GM23338 (cell line): ENCODE measurements at regions not wholly inside any gene's neighbourhood (a gene's known extent, or its start where the extent isn't known, plus 50 kb on each side); places are given as distances from the start of the nearest gene placed in this dataset.

Source experiments
- ATAC-seq: fragments of 200-7000 bp; cut with Tn5 transposase; 3 replicates; pipeline ENCODE4 v1.9.1; 2020
- DNase-seq: peaks from one replicate; pipeline ENCODE4 v3.0.0-alpha.2; 2015; ENCODE audit warnings: low spot score
- H2AFZ ChIP-seq: fragments of 200-600 bp; sonication (generic); 2 replicates; pipeline ENCODE4 v1.8.0; 2016; ENCODE audit warnings: antibody characterized with exemption, mild to moderate bottlenecking, moderate library complexity
- H3F3A ChIP-seq: fragments of 200-600 bp; sonication (generic); replicated peaks from 2 replicates; pipeline ENCODE4 v1.8.0; 2017; ENCODE audit warnings: antibody characterized with exemption, mixed run types, low read depth
- H3K27ac ChIP-seq: fragments of 200-600 bp; sonication (generic); 2 replicates; pipeline ENCODE4 v1.6.1; 2016; ENCODE audit warnings: low read depth
- H3K27me3 ChIP-seq: fragments of 200-600 bp; sonication (generic); 2 replicates; pipeline ENCODE4 v1.8.0; 2016; ENCODE audit warnings: mild to moderate bottlenecking, mixed run types, moderate library complexity; ENCODE audit not compliant: insufficient read depth
- H3K36me3 ChIP-seq: fragments of 200-600 bp; sonication (generic); 2 replicates; pipeline ENCODE4 v1.8.0; 2016; ENCODE audit warnings: mild to moderate bottlenecking; ENCODE audit not compliant: insufficient read depth
- H3K4me1 ChIP-seq: fragments of 200-600 bp; sonication (generic); 2 replicates; pipeline ENCODE4 v1.8.0; 2016; ENCODE audit warnings: mild to moderate bottlenecking, moderate library complexity; ENCODE audit not compliant: insufficient read depth
- H3K4me2 ChIP-seq: fragments of 200-600 bp; sonication (generic); 2 replicates; pipeline ENCODE4 v1.7.1; 2017; ENCODE audit warnings: mixed run types
- H3K4me3 ChIP-seq: fragments of 200-600 bp; sonication (generic); 2 replicates; pipeline ENCODE4 v1.6.1; 2016; ENCODE audit warnings: mixed run types
- H3K79me2 ChIP-seq: fragments of 200-600 bp; sonication (generic); replicated peaks from 2 replicates; pipeline ENCODE4 v1.8.0; 2017; ENCODE audit warnings: mild to moderate bottlenecking; ENCODE audit not compliant: insufficient read depth
- H3K9me2 ChIP-seq: fragments of 200-600 bp; sonication (generic); 2 replicates; pipeline ENCODE4 v1.8.0; 2017; ENCODE audit not compliant: insufficient read depth
- H4K20me1 ChIP-seq: fragments of 200-600 bp; sonication (generic); replicated peaks from 2 replicates; pipeline ENCODE4 v1.8.0; 2017; ENCODE audit warnings: mild to moderate bottlenecking; ENCODE audit not compliant: insufficient read depth
- H3K27ac Mint-ChIP-seq: 2 replicates; pipeline ENCODE4 v1.8.0; 2020; ENCODE audit warnings: inconsistent platforms, mild to moderate bottlenecking, moderate library complexity, mixed read lengths
- H3K27me3 Mint-ChIP-seq: 3 replicates; pipeline ENCODE4 v1.8.0; 2022; ENCODE audit warnings: low read depth, mild to moderate bottlenecking, moderate library complexity, mixed read lengths, inconsistent platforms; ENCODE audit not compliant: insufficient read depth, poor library complexity
- H3K36me3 Mint-ChIP-seq: 3 replicates; pipeline ENCODE4 v1.8.0; 2021; ENCODE audit warnings: low read depth, mild to moderate bottlenecking, inconsistent platforms, moderate library complexity, mixed read lengths
- H3K4me1 Mint-ChIP-seq: 3 replicates; pipeline ENCODE4 v1.8.0; 2020; ENCODE audit warnings: mild to moderate bottlenecking, inconsistent platforms, mixed read lengths
- H3K4me3 Mint-ChIP-seq: 3 replicates; pipeline ENCODE4 v1.8.0; 2021; ENCODE audit warnings: moderate library complexity, mild to moderate bottlenecking, inconsistent platforms, mixed read lengths
- H3K9me3 Mint-ChIP-seq: 3 replicates; pipeline ENCODE4 v1.8.0; 2020; ENCODE audit warnings: moderate library complexity, mild to moderate bottlenecking, inconsistent platforms, mixed read lengths
- CREB1 ChIP-seq: fragments of 250-450 bp; sonication (Bioruptor Pico); IDR thresholded peaks from 2 replicates; pipeline ENCODE4 v1.5.0; 2020; ENCODE audit warnings: low read depth, mild to moderate bottlenecking, moderate library complexity
- CTCF ChIP-seq, 2 experiments: fragments of 200-600 bp in 1 of 2; sonication (generic) in 1 of 2; conservative IDR thresholded peaks; 2 replicates each; pipeline versions ENCODE4 v1.5.1 to v1.6.1; 2016 to 2017; ENCODE audit warnings: antibody characterized with exemption in 2 of 2, low read depth in 2 of 2, mild to moderate bottlenecking in 2 of 2, moderate library complexity in 1 of 2
- ETS1 ChIP-seq: IDR thresholded peaks from 2 replicates; pipeline ENCODE4 v1.6.1; 2016; ENCODE audit warnings: antibody characterized with exemption
- EZH2 ChIP-seq: fragments of 200-600 bp; sonication (generic); IDR thresholded peaks from one replicate; pipeline ENCODE4 v1.8.0; 2017; ENCODE audit warnings: antibody characterized with exemption, mild to moderate bottlenecking, low read depth; ENCODE audit not compliant: unreplicated experiment
- EZH2phosphoT487 ChIP-seq: fragments of 200-600 bp; sonication (generic); IDR thresholded peaks from one replicate; pipeline ENCODE4 v1.8.1; 2018; ENCODE audit warnings: antibody characterized with exemption; ENCODE audit not compliant: unreplicated experiment
- JUNB ChIP-seq: IDR thresholded peaks from one replicate; pipeline ENCODE4 v1.6.1; 2016; ENCODE audit warnings: antibody characterized with exemption; ENCODE audit not compliant: unreplicated experiment
- NANOG ChIP-seq: IDR thresholded peaks from 2 replicates; pipeline ENCODE4 v1.6.1; 2016; ENCODE audit warnings: antibody characterized with exemption, borderline replicate concordance
- REST ChIP-seq: IDR thresholded peaks from one replicate; pipeline ENCODE4 v1.6.1; 2018; ENCODE audit warnings: antibody characterized with exemption; ENCODE audit not compliant: unreplicated experiment
- STAT1 ChIP-seq: IDR thresholded peaks from one replicate; pipeline ENCODE4 v1.6.1; 2016; ENCODE audit warnings: antibody characterized with exemption; ENCODE audit not compliant: unreplicated experiment
- ZNF114 ChIP-seq: fragments of 250-450 bp; sonication (Bioruptor Pico); IDR thresholded peaks from 2 replicates; pipeline ENCODE4 v1.5.0; 2020; ENCODE audit warnings: mild to moderate bottlenecking, moderate library complexity
- ZNF331 ChIP-seq: fragments of 250-450 bp; sonication (Bioruptor Pico); IDR thresholded peaks from 2 replicates; pipeline ENCODE4 v1.5.0; 2020; ENCODE audit warnings: low read depth, mild to moderate bottlenecking, moderate library complexity

GRCh38 chr18:55853268-55853667 is 265.3 kb upstream of the TCF4 start:
- peaks cover 23% of the 10 kb centered on the region for H3K4me1 Mint-ChIP-seq
- H3K27ac Mint-ChIP-seq, result no peak overlapping the region
- Histone ChIP-seq H2AFZ (no peak overlapping the region), H3K4me3 (no peak overlapping the region), H4K20me1 (no peaks in the 10 kb centered on the region), H3K27ac (no peak overlapping the region), H3K9me2 (0 out of 2 replicates have a peak, but pooled peaks cover 7% of the 10 kb centered on the region), H3K4me2 (no peak overlapping the region), H3K36me3 (no peaks in the 10 kb centered on the region), H3K27me3 (no peaks in the 10 kb centered on the region), H3F3A (no peaks in the 10 kb centered on the region), H3K79me2 (no peaks in the 10 kb centered on the region), H3K4me1 (peaks cover 16% of the 10 kb centered on the region)
- H3K4me3 Mint-ChIP-seq, result no peak overlapping the region
- H3K27me3 Mint-ChIP-seq, result no peaks in the 10 kb centered on the region
- DNase-seq, result no peak
- H3K36me3 Mint-ChIP-seq, result no peaks in the 10 kb centered on the region
- no peaks in the 10 kb centered on the region; the same call in 2 of the 3 replicates for H3K9me3 Mint-ChIP-seq
- ATAC-seq, result peak; percentile 26; the same call in 2 of the 3 replicates
- TF ChIP-seq STAT1 (no peak), CTCF (conservative IDR thresholded peaks at IDR 0.05; ENCODE audit: low read depth in 2 of 2) (peak; percentile 35 to 37), CREB1 (CRISPR knock-in tag) (no peak), JUNB (no peak), EZH2phosphoT487 (no peak), ZNF331 (CRISPR knock-in tag) (no peak), ETS1 (no peak), EZH2 (no peak)

GRCh38 chr18:55850904-55851303 is 262.9 kb upstream of the TCF4 start:
- H3K4me1 ChIP-seq, result no peaks in the 10 kb centered on the region
- no peak overlapping the region for H3K4me3 Mint-ChIP-seq
- TF ChIP-seq EZH2phosphoT487, result no peak
- no peak for TF ChIP-seq NANOG
- TF ChIP-seq ZNF114 (CRISPR knock-in tag), result no peak
- TF ChIP-seq ZNF331 (CRISPR knock-in tag), result no peak
- TF ChIP-seq CTCF (conservative IDR thresholded peaks at IDR 0.05; ENCODE audit: low read depth in 2 of 2), result no peak
- TF ChIP-seq REST, result no peak
- TF ChIP-seq JUNB, result no peak
- no peak for TF ChIP-seq EZH2
- H3K9me3 Mint-ChIP-seq, result no peaks in the 10 kb centered on the region; the same call in 2 of the 3 replicates
- H3K79me2 ChIP-seq, result no peaks in the 10 kb centered on the region
- no peak overlapping the region for H2AFZ ChIP-seq
- H3K27ac Mint-ChIP-seq, result no peak overlapping the region
- no peak for DNase-seq
- H3K9me2 ChIP-seq, result 0 out of 2 replicates have a peak, but pooled peaks cover 7% of the 10 kb centered on the region
- H3K27me3 ChIP-seq, result no peaks in the 10 kb centered on the region
- H3K36me3 Mint-ChIP-seq, result no peaks in the 10 kb centered on the region
- no peaks in the 10 kb centered on the region for H3K36me3 ChIP-seq
- H4K20me1 ChIP-seq, result no peaks in the 10 kb centered on the region
- no peak overlapping the region for H3K4me2 ChIP-seq
- H3K4me3 ChIP-seq, result no peak overlapping the region
- H3K27me3 Mint-ChIP-seq, result no peaks in the 10 kb centered on the region
- H3K4me1 Mint-ChIP-seq, result peaks cover 6% of the 10 kb centered on the region
- H3F3A ChIP-seq, result no peaks in the 10 kb centered on the region
- ATAC-seq, result no peak
- no peak overlapping the region for H3K27ac ChIP-seq
